HG03175 (cell line): ENCODE measurements at regions not wholly inside any gene's neighbourhood (a gene's known extent, or its start where the extent isn't known, plus 50 kb on each side); places are given as distances from the start of the nearest gene placed in this dataset.
"Not testable (repeated sequence)": the region's sequence is repeated elsewhere in the genome, so short reads cannot be mapped to it uniquely, and the experiment has no call there.

ENCODE experiments used
- ATAC-seq: cut with Tn5 transposase; IDR thresholded peaks from one replicate; pipeline ENCODE4 v1.9.1; 2021; ENCODE audit warnings: mild to moderate bottlenecking, moderate library complexity; ENCODE audit not compliant: unreplicated experiment

- ATAC-seq: no peak
Observed at GRCh38 chr18:9009703-9010488, 92.6 kb upstream of the NDUFV2 start.

DNA sequence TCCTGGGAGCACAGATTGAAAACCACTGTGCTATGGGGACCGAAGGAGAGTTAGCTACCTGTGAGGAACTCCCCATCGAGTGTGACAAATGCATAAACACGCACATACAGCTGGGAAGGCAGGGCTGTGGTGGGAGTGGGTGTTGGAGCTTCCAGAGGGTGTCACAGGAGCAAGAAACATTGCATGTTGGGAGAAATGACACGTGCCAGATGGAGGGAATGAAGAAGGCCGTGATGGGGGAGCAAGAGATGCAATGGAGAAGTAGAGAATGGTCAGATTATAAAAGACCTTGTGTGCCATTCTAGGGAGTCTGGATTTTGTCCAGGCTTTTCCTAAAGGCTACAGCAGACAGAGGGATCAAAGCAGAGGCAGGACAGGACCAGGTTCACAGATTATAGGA lies 91.1 kb upstream of the NDUFV2 start:
- ATAC-seq: no peak

DNA sequence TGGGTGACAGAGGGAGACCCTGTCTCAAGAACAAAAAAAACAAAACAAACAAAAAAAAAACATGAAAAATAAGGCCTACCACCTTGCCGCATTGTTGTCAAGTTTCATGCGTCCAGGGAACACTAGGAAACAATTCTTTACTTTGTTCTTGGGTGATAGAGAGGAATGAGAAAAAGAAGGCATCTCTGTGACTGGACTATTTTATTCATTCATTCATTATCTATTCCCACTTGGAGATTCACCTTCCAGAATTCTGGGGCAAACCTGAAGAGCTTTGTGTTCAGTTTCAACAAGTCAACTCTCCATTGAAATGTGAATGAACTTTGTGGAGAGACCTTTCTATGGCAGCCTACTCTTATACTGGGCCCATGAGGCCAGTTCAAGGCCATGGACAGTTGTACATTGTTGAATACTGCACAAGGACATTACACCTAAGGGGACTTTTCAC lies 88.5 kb upstream of the NDUFV2 start:
- no peak for ATAC-seq

GRCh38 chr18:9015689-9016088 lies 86.8 kb upstream of the NDUFV2 start:
- no peak for ATAC-seq

DNA sequence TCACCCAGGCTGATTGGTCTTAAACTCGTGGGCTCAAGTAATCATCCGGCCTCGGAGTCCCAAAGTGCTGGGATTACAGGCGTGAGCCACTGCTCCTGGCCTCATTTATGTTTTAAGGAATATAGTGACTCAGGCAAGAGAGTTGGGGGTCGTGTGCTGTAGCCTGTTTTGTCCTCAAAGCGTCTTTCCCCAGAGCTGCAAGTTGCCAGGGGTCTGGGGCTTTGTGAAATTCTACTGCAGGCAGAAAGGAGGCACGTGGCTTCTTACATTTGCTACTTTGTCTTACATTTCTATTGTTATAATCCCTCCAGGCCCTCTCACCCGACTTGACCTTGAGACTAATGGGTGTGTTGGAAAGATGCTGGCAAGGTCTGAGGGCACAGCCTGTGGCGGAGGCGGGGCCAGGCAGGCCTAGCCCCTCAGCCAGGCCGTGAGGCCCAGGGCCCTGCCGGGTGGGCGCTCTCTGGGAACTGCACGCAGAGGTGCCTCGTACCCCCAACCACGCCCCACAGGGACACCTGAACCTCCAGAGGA lies 85.8 kb upstream of the NDUFV2 start:
- ATAC-seq: peak; percentile 22

GRCh38 chr18:9017167-9017904 lies 85.2 kb upstream of the NDUFV2 start:
- peak; percentile 80 for ATAC-seq

DNA sequence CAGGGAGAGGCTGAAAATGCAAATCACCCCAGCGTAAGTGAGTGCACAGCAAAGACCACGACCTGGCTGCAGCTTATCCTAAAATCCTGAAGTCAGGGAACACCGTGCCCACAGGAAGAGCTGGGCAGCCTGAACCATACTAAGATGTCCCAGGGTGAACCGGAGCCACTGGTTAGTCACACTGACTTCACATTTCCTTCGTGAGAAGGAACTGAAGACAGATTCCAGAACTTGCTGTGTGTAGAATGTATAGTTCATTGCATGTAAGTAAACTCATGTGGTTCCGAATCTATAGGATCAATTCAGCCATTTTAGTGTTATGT lies 84.6 kb upstream of the NDUFV2 start:
- ATAC-seq: no peak

DNA sequence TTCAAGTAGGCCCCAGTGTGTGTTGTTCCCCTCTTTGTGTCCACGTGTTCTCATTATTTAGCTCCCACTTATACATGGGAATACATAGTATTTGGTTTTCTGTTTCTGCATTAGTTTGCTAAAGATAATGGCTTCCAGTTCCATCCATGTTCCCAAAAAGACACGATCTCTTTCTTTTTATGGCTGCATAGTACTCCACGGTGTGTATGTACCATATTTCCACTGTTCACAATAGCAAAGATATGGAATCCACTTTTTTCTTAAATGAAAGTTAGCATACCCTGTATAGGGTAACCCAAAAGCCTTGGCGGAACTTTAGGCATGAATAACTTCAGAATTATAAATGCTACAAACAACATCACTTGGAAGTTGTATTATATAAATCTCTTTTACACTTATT lies 83.4 kb upstream of the NDUFV2 start:
- ATAC-seq: no peak

- no peak for ATAC-seq
Observed at GRCh38 chr18:9020221-9020620, 82.3 kb upstream of the NDUFV2 start.

- ATAC-seq: no peak
Observed at GRCh38 chr18:9021458-9021857, 81.0 kb upstream of the NDUFV2 start.

GRCh38 chr18:9022397-9023155 lies 79.9 kb upstream of the NDUFV2 start:
- no peak for ATAC-seq

- ATAC-seq: not testable (repeated sequence)
Observed at GRCh38 chr18:9024031-9024646, 78.4 kb upstream of the NDUFV2 start.

DNA sequence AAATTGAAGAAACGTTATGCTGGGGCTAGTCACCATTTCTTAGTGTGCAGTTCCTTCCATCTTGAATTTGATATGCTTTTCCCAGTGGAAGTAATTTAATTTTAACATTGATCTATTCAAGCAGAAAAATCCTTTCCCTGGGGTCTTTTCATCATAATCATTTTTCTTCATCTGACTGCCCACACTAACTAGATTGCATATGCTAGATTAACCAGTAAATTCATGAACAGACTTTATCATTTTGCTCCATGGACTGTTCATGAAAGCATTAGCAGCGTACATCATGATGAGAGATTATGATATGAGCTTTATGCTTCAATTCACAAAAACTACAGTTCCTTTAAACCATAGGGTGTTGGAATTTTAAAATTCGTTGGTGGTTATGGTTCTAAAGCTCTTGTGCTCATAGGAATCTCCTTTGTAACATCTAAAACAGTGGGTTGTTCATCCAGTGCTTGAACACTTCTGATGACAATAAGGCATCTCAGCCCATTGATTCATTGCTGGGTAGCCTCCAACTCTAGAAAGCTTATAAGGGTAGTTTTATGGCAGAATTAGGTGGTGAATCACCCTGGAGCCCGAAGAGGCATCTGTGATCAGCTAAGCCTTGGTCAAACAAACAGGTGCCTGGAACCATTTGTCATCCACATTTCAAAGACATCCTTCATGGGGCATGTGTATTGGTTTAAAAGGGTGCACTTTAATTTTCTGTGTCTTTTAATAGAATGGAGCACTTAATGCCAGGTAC lies 77.2 kb upstream of the NDUFV2 start:
- no peak for ATAC-seq

DNA sequence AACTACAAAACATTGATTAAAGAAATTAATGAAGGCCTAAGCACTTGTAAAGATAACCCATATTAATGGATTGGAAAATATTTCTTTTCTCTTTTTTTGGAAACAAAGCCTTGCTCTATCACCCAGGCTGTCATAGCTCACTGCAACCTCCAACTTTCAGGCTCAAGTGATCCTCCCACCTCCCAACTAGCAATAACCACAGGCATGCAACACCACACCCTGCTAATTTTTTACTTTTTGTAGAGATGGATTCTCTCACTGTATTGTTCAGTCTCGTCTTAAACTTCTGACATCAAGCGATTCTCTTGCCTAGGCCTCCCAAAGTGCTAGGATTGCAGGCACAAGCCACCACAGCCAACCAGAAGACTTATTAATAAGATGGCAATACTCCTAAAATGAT lies 73.4 kb upstream of the NDUFV2 start:
- no peak for ATAC-seq

- no peak for ATAC-seq
Observed at GRCh38 chr18:9032519-9032918, 70.0 kb upstream of the NDUFV2 start.

DNA sequence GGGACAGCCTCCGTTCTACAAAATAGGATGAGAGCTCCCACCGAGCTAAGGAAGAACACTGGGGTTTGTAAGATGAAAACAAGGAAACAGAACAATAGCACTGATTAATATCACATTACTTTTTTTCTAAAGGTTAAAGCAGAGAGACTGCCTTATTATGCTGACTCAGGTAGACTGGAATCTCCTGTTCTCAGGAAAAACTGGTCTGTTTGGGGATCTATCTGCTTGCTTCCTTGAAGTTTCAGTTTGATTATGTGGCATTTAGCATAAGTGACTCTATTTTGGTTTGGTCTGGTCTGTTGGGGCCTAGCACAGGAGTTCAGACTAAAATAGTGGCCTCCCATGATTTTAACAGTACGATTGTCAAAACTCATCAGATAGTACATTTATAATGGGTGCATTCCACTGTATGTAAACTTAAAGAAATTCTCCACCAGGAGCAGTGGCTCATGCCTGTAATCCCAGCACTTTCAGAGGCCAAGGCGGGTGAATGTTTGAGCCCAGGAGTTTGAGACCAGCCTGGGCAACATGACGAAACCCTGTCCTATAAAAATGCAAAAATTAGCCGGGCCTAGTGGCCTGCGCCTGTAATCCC lies 64.1 kb upstream of the NDUFV2 start:
- ATAC-seq: no peak

DNA sequence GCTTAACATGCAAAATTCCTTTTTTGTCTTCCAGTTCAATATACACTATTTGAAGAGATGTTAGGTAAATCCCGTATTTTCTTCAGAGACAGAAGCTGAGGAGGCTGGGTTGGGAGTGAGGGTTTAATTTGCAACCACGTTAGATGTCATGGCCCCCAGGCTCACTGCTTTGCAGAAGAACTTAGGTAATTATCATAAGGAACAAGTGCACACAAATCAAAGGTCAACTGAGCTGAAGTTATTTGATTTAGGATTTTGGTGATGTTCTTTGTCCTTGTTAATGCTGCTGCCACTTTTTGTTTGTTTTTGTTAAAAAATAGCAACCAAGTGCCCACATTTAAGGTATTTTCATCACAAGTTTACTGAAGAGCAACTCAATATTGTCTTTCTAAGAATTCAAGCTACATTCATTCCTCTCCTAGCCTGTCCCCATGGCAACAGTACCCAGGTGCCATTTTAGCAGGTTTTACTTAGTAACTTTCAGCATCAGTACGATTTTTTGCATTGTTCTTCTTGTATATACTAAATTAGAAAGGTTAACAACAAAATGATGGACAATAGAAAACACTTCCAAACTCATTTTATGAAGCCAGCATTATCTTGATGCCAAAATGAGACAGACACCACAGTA lies 62.9 kb upstream of the NDUFV2 start:
- ATAC-seq: no peak

DNA sequence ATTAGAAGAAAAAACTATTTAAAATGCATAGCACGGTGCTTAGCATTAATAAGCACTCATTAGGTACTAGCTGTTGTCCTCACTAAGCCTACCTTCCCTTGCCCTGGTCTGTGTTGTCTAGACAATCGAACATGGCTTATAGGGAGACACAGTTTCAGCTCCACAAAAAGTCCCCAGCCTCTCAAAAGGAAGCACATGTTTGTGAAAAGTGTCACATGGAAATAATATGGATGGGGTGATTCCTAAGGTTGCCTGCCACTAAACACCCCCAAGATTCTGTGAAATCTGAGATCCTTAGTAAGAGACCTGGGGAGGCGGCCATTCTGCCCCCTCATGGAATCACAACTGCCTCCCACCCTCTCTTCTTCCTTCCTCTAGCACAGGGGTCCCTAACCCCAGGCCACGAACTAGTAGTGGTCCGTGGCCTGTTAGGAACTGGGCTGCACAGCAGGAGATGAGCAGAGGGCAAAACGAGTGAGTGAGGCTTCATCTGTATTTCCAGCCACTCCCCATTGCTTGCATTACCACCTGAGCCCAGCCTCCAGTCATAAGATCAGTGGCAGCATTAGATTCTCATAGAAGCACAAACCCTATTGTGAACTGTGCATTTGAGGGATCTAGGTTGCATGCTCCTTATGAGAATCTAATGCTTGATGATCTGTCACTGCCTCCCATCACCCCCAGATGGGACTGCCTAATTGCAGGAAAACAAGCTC lies 59.6 kb upstream of the NDUFV2 start:
- ATAC-seq: no peak

GRCh38 chr18:9043581-9043980 lies 58.9 kb upstream of the NDUFV2 start:
- no peak for ATAC-seq
